H1 (cell line): ENCODE measurements at regions not wholly inside any gene's neighbourhood (a gene's known extent, or its start where the extent isn't known, plus 50 kb on each side); places are given as distances from the start of the nearest gene placed in this dataset.

Experiments used
- CBX8 ChIP-seq: fragments of 300-800, 300-1000 bp; sonication (generic); IDR thresholded peaks from 2 replicates; pipeline ENCODE4 v1.7.1; 2016; ENCODE audit warnings: low read depth, low read length, borderline replicate concordance
- CEBPB ChIP-seq: IDR thresholded peaks from 2 replicates; pipeline ENCODE4 v1.6.1; 2012; ENCODE audit warnings: low read depth, low read length
- CTCF ChIP-seq, 3 experiments: IDR thresholded peaks; 1 replicate in 2 of 3; 2 replicates in 1 of 3; pipeline versions ENCODE4 v1.5.1 to v1.6.1; 2011; ENCODE audit warnings: low read length in 3 of 3, mild to moderate bottlenecking in 3 of 3, inconsistent platforms in 2 of 3, low read depth in 1 of 3, moderate library complexity in 1 of 3; ENCODE audit not compliant: insufficient read depth in 1 of 3; ENCODE audit errors: control extremely low read depth in 1 of 3
- EZH2 ChIP-seq: fragments of 200-600 bp; sonication (generic); IDR thresholded peaks from 2 replicates; pipeline ENCODE4 v1.7.1; 2012; ENCODE audit warnings: low read depth, mild to moderate bottlenecking, moderate library complexity, low read length, inconsistent platforms; ENCODE audit not compliant: severe bottlenecking
- GABPA ChIP-seq: IDR thresholded peaks from 2 replicates; pipeline ENCODE4 v1.6.1; 2011; ENCODE audit warnings: mild to moderate bottlenecking, low read length, moderate library complexity, borderline replicate concordance; ENCODE audit not compliant: insufficient read depth
- KDM5A ChIP-seq: fragments of 200-600 bp; IDR thresholded peaks from 2 replicates; pipeline ENCODE4 v1.7.1; 2012; ENCODE audit warnings: mild to moderate bottlenecking, low read length, inconsistent platforms, mixed read lengths
- POLR2AphosphoS5 ChIP-seq: IDR thresholded peaks from 2 replicates; pipeline ENCODE4 v1.6.1; 2011; ENCODE audit warnings: low read depth, low read length
- RNF2 ChIP-seq: fragments of 200-900, 300-1000 bp; sonication (generic); IDR thresholded peaks from 2 replicates; pipeline ENCODE4 v1.7.1; 2016; ENCODE audit warnings: borderline replicate concordance, low read depth, mild to moderate bottlenecking, antibody characterized with exemption, low read length; ENCODE audit not compliant: poor library complexity, severe bottlenecking; ENCODE audit errors: missing control alignments
- SIRT6 ChIP-seq: IDR thresholded peaks from one replicate; pipeline ENCODE4 v1.7.1; 2012; ENCODE audit warnings: low read length, inconsistent platforms
- SP1 ChIP-seq: IDR thresholded peaks from 2 replicates; pipeline ENCODE4 v1.6.1; 2011; ENCODE audit warnings: low read depth, low read length
- SRF ChIP-seq: IDR thresholded peaks from 2 replicates; pipeline ENCODE4 v1.6.1; 2011; ENCODE audit warnings: mild to moderate bottlenecking, low read depth, low read length, moderate library complexity
- SUZ12 ChIP-seq: fragments of 200-600 bp; sonication (generic); IDR thresholded peaks from 2 replicates; pipeline ENCODE4 v1.6.1; 2012; ENCODE audit warnings: mild to moderate bottlenecking, inconsistent platforms, low read length, moderate library complexity, mixed read lengths
- ZNF274 ChIP-seq: IDR thresholded peaks from 2 replicates; pipeline ENCODE4 v1.7.0; 2012; ENCODE audit warnings: low read length, borderline replicate concordance; ENCODE audit errors: extremely low read depth

DNA sequence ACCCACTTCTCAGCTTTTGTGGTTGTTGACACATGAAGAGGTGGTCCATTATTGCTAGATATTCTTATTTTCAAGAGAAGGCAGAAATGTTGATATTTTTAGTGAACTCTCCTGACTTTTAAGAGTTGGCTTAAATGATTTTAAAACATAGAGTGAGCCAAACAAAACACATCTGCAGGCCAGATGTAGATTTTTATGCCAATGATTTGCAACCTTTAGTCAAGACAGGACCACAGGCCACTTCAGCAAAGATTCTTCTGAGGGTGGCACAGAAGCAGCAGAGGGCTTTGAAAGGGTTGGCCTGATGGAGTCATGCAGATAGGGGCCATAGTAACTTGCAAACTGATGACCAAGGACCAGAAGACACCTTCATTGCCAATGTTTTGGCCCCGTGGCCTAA, 276.5 kb upstream of the P2RY1 start:
- TF ChIP-seq KDM5A (no peak), CBX8 (no peak), GABPA (no peak), SRF (no peak), CTCF (IDR thresholded peaks at IDR 0.05; ENCODE audit: control extremely low read depth in 1 of 3, insufficient read depth in 1 of 3, low read depth in 1 of 3, low read length in 3 of 3) (no peak), EZH2 (no peak), SP1 (no peak), POLR2AphosphoS5 (no peak), SIRT6 (no peak), SUZ12 (no peak), RNF2 (no peak), ZNF274 (no peak), CEBPB (no peak)
